Loucy (cell line): ENCODE measurements at regions not wholly inside any gene's neighbourhood (a gene's known extent, or its start where the extent isn't known, plus 50 kb on each side); places are given as distances from the start of the nearest gene placed in this dataset.

Experiments used
- H2AFZ ChIP-seq: fragments of 200-600 bp; sonication (generic); 2 replicates; pipeline ENCODE4 v1.6.0; 2016; ENCODE audit warnings: antibody characterized with exemption, mild to moderate bottlenecking, low read length, moderate library complexity
- H3F3A ChIP-seq: fragments of 200-600 bp; 2 replicates; pipeline ENCODE4 v1.6.0; 2016; ENCODE audit warnings: antibody characterized with exemption, low read depth, mild to moderate bottlenecking
- H3K27me3 ChIP-seq: fragments of 200-600 bp; sonication (generic); 2 replicates; pipeline ENCODE4 v1.6.1; 2014; ENCODE audit warnings: low read length, mild to moderate bottlenecking; ENCODE audit not compliant: insufficient read depth, poor library complexity, severe bottlenecking
- H3K36me3 ChIP-seq: fragments of 200-600 bp; sonication (generic); 2 replicates; pipeline ENCODE4 v1.6.1; 2016; ENCODE audit warnings: low read length; ENCODE audit not compliant: insufficient read depth
- H3K4me1 ChIP-seq: fragments of 200-600 bp; sonication (generic); 2 replicates; pipeline ENCODE4 v1.5.1; 2014; ENCODE audit warnings: low read length, mild to moderate bottlenecking; ENCODE audit not compliant: insufficient read depth, poor library complexity, severe bottlenecking
- H3K4me2 ChIP-seq: fragments of 200-600 bp; sonication (generic); 2 replicates; pipeline ENCODE4 v1.6.0; 2014; ENCODE audit warnings: antibody characterized with exemption, low read length, low read depth, mild to moderate bottlenecking; ENCODE audit not compliant: poor library complexity, severe bottlenecking
- H3K4me3 ChIP-seq: fragments of 200-600 bp; sonication (generic); 2 replicates; pipeline ENCODE4 v1.5.1; 2014; ENCODE audit warnings: low read length, mild to moderate bottlenecking, mixed read lengths; ENCODE audit not compliant: poor library complexity, severe bottlenecking
- H3K79me2 ChIP-seq: fragments of 200-600 bp; sonication (generic); 2 replicates; pipeline ENCODE4 v1.6.1; 2014; ENCODE audit warnings: low read length; ENCODE audit not compliant: insufficient read depth
- H3K9ac ChIP-seq: fragments of 200-600 bp; sonication (generic); 2 replicates; pipeline ENCODE4 v1.6.0; 2014; ENCODE audit warnings: mild to moderate bottlenecking, low read depth, low read length, moderate library complexity; ENCODE audit not compliant: poor library complexity, severe bottlenecking
- H3K9me2 ChIP-seq: fragments of 200-600 bp; sonication (generic); replicated peaks from 2 replicates; pipeline ENCODE4 v1.6.1; 2016; ENCODE audit warnings: low read depth, low read length, mixed read lengths
- H3K9me3 ChIP-seq: fragments of 200-600 bp; sonication (generic); 2 replicates; pipeline ENCODE4 v1.6.1; 2014; ENCODE audit warnings: mild to moderate bottlenecking, antibody characterized with exemption, low read length, low read depth; ENCODE audit not compliant: insufficient read depth
- H4K20me1 ChIP-seq: fragments of 200-600 bp; sonication (generic); 2 replicates; pipeline ENCODE4 v1.6.0; 2014; ENCODE audit warnings: antibody characterized with exemption, low read length, mild to moderate bottlenecking; ENCODE audit not compliant: insufficient read depth, poor library complexity, severe bottlenecking
- CTCF ChIP-seq: fragments of 200-600 bp; sonication (generic); conservative IDR thresholded peaks from 2 replicates; pipeline ENCODE4 v1.5.1; 2014; ENCODE audit warnings: mild to moderate bottlenecking, antibody characterized with exemption, low read length
- EZH2phosphoT487 ChIP-seq: fragments of 200-600 bp; IDR thresholded peaks from 2 replicates; pipeline ENCODE4 v1.6.1; 2018; ENCODE audit warnings: antibody characterized with exemption, mild to moderate bottlenecking, moderate library complexity, borderline replicate concordance

- no peaks in the 10 kb centered on the region for H3K79me2 ChIP-seq
- TF ChIP-seq CTCF: no peak
- no peak for TF ChIP-seq EZH2phosphoT487
These were observed 137.8 kb upstream of the KLHL29 start for GRCh38 chr2:23246992-23247683.

GRCh38 chr2:23248667-23249066 is 136.3 kb upstream of the KLHL29 start:
- Histone ChIP-seq H3K4me3 (no peak overlapping the region), H3K4me1 (no peaks in the 10 kb centered on the region), H4K20me1 (no peaks in the 10 kb centered on the region), H3K27me3 (no peaks in the 10 kb centered on the region), H3K36me3 (no peaks in the 10 kb centered on the region), H3K4me2 (no peak overlapping the region), H3F3A (no peaks in the 10 kb centered on the region), H3K9me2 (no peaks in the 10 kb centered on the region), H3K9me3 (no peaks in the 10 kb centered on the region), H3K9ac (no peak overlapping the region), H3K79me2 (no peaks in the 10 kb centered on the region), H2AFZ (no peak overlapping the region)
- no peak for TF ChIP-seq EZH2phosphoT487
- no peak for TF ChIP-seq CTCF

More at GRCh38 chr2:23246992-23247683, 137.8 kb upstream of the KLHL29 start:
- H3K4me2 ChIP-seq: no peak overlapping the region
- H3K4me1 ChIP-seq: no peaks in the 10 kb centered on the region
- H3F3A ChIP-seq: no peaks in the 10 kb centered on the region
- no peaks in the 10 kb centered on the region for H3K36me3 ChIP-seq
- no peak overlapping the region for H3K4me3 ChIP-seq
- H3K27me3 ChIP-seq: no peaks in the 10 kb centered on the region
- no peaks in the 10 kb centered on the region for H3K9me2 ChIP-seq
- no peaks in the 10 kb centered on the region for H3K9me3 ChIP-seq
- H3K9ac ChIP-seq: no peak overlapping the region
- no peaks in the 10 kb centered on the region for H4K20me1 ChIP-seq
- no peak overlapping the region for H2AFZ ChIP-seq

GRCh38 chr2:23249348-23249747 is 135.6 kb upstream of the KLHL29 start:
- Histone ChIP-seq H3K9me3 (no peaks in the 10 kb centered on the region), H3K4me1 (no peaks in the 10 kb centered on the region), H3K9ac (no peak overlapping the region), H3K9me2 (no peaks in the 10 kb centered on the region), H3K79me2 (no peaks in the 10 kb centered on the region), H3K36me3 (no peaks in the 10 kb centered on the region), H3K4me2 (no peak overlapping the region), H2AFZ (no peak overlapping the region), H3K4me3 (no peak overlapping the region), H4K20me1 (no peaks in the 10 kb centered on the region), H3F3A (no peaks in the 10 kb centered on the region), H3K27me3 (no peaks in the 10 kb centered on the region)
- TF ChIP-seq CTCF (no peak), EZH2phosphoT487 (no peak)
